H9 (cell line): ENCODE measurements at regions not wholly inside any gene's neighbourhood (a gene's known extent, or its start where the extent isn't known, plus 50 kb on each side); places are given as distances from the start of the nearest gene placed in this dataset.

Source experiments
- DNase-seq: peaks from one replicate; pipeline ENCODE4 v3.0.0-alpha.2; 2017
- H2AFZ ChIP-seq: one replicate; pipeline ENCODE4 v1.6.1; 2013; ENCODE audit warnings: mild to moderate bottlenecking, low read length, control low read depth, moderate library complexity
- H2AK5ac ChIP-seq: 2 replicates; pipeline ENCODE4 v1.6.1; 2013; ENCODE audit warnings: low read length, control low read depth, mixed read lengths; ENCODE audit not compliant: insufficient read length
- H2BK120ac ChIP-seq: one replicate; pipeline ENCODE4 v1.6.1; 2013; ENCODE audit warnings: low read depth, mild to moderate bottlenecking, low read length, control low read depth, inconsistent platforms; ENCODE audit not compliant: poor library complexity, severe bottlenecking
- H2BK12ac ChIP-seq: 2 replicates; pipeline ENCODE4 v1.6.1; 2013; ENCODE audit warnings: low read length, control low read depth, mixed read lengths, low read depth; ENCODE audit not compliant: insufficient read length
- H2BK15ac ChIP-seq: 2 replicates; pipeline ENCODE4 v1.6.1; 2013; ENCODE audit warnings: low read depth, low read length, control low read depth
- H2BK20ac ChIP-seq: one replicate; pipeline ENCODE4 v1.6.1; 2013; ENCODE audit warnings: low read depth, mild to moderate bottlenecking, low read length, control low read depth, inconsistent platforms; ENCODE audit not compliant: poor library complexity, severe bottlenecking
- H2BK5ac ChIP-seq: 2 replicates; pipeline ENCODE4 v1.6.1; 2013; ENCODE audit warnings: low read length, control low read depth, mixed read lengths; ENCODE audit not compliant: insufficient read length
- H3K14ac ChIP-seq: 2 replicates; pipeline ENCODE4 v1.6.1; 2013; ENCODE audit warnings: low read length, control low read depth; ENCODE audit not compliant: insufficient read depth
- H3K18ac ChIP-seq: 2 replicates; pipeline ENCODE4 v1.6.1; 2013; ENCODE audit warnings: low read depth, mild to moderate bottlenecking, mixed read lengths, low read length, control low read depth; ENCODE audit not compliant: insufficient read length
- H3K23ac ChIP-seq: 2 replicates; pipeline ENCODE4 v1.6.1; 2013; ENCODE audit warnings: low read length, control low read depth, mixed read lengths, low read depth; ENCODE audit not compliant: insufficient read length
- H3K23me2 ChIP-seq: 2 replicates; pipeline ENCODE4 v1.6.1; 2013; ENCODE audit warnings: low read depth, mild to moderate bottlenecking, mixed read lengths, low read length, control low read depth; ENCODE audit not compliant: insufficient read length, poor library complexity, severe bottlenecking
- H3K27ac ChIP-seq: 2 replicates; pipeline ENCODE4 v1.5.1; 2013; ENCODE audit warnings: low read length, control low read depth, mixed read lengths, low read depth; ENCODE audit not compliant: insufficient read length
- H3K27me3 ChIP-seq: 2 replicates; pipeline ENCODE4 v1.6.1; 2013; ENCODE audit warnings: low read length, control low read depth, inconsistent platforms; ENCODE audit not compliant: insufficient read depth
- H3K4ac ChIP-seq: 2 replicates; pipeline ENCODE4 v1.6.1; 2013; ENCODE audit warnings: low read depth, mild to moderate bottlenecking, control low read depth, inconsistent platforms, low read length, moderate library complexity
- H3K4me1 ChIP-seq: 2 replicates; pipeline ENCODE4 v1.6.1; 2013; ENCODE audit warnings: low read length, control low read depth, inconsistent platforms; ENCODE audit not compliant: insufficient read depth
- H3K4me2 ChIP-seq: 2 replicates; pipeline ENCODE4 v1.6.1; 2013; ENCODE audit warnings: low read length, control low read depth, mixed read lengths; ENCODE audit not compliant: insufficient read length, insufficient read depth
- H3K56ac ChIP-seq: 2 replicates; pipeline ENCODE4 v1.6.1; 2013; ENCODE audit warnings: low read depth, mild to moderate bottlenecking, mixed read lengths, low read length, control low read depth; ENCODE audit not compliant: insufficient read length
- H3K79me1 ChIP-seq: 2 replicates; pipeline ENCODE4 v1.6.1; 2013; ENCODE audit warnings: low read depth, mild to moderate bottlenecking, moderate library complexity, low read length, control low read depth, inconsistent platforms; ENCODE audit not compliant: insufficient read depth, poor library complexity, severe bottlenecking
- H3K79me2 ChIP-seq: 2 replicates; pipeline ENCODE4 v1.6.1; 2013; ENCODE audit warnings: low read length, control low read depth, inconsistent platforms; ENCODE audit not compliant: insufficient read depth
- H3K9ac ChIP-seq: 2 replicates; pipeline ENCODE4 v1.6.1; 2013; ENCODE audit warnings: low read length, control low read depth, mixed read lengths; ENCODE audit not compliant: insufficient read length; ENCODE audit errors: extremely low read depth
- H3K9me3 ChIP-seq: one replicate; pipeline ENCODE4 v1.6.1; 2013; ENCODE audit warnings: low read depth, low read length, inconsistent platforms; ENCODE audit not compliant: control insufficient read depth
- H3T11ph ChIP-seq: one replicate; pipeline ENCODE4 v1.6.1; 2013; ENCODE audit warnings: mild to moderate bottlenecking, low read length, control low read depth, inconsistent platforms
- H4K20me1 ChIP-seq: one replicate; pipeline ENCODE4 v1.6.1; 2013; ENCODE audit not compliant: control insufficient read depth, insufficient read length, insufficient read depth
- H4K5ac ChIP-seq: 2 replicates; pipeline ENCODE4 v1.6.1; 2013; ENCODE audit warnings: low read depth, mild to moderate bottlenecking, mixed read lengths, low read length, control low read depth; ENCODE audit not compliant: insufficient read length
- H4K8ac ChIP-seq: replicated peaks from 2 replicates; pipeline ENCODE4 v1.6.1; 2013; ENCODE audit warnings: low read length, control low read depth, mixed read lengths, low read depth; ENCODE audit not compliant: insufficient read length
- H4K91ac ChIP-seq: 2 replicates; pipeline ENCODE4 v1.6.1; 2013; ENCODE audit warnings: low read depth, mild to moderate bottlenecking, moderate library complexity, mixed read lengths, low read length, control low read depth; ENCODE audit not compliant: insufficient read length
- H3K27ac Mint-ChIP-seq, 3 experiments: 2 replicates in 2 of 3; 3 replicates in 1 of 3; pipeline ENCODE4 v1.8.0; 2020 to 2021; ENCODE audit warnings: mixed read lengths in 3 of 3, mild to moderate bottlenecking in 1 of 3, moderate library complexity in 1 of 3
- H3K27me3 Mint-ChIP-seq: 2 replicates; pipeline ENCODE4 v1.8.0; 2021; ENCODE audit warnings: low read depth, mild to moderate bottlenecking, moderate library complexity, mixed read lengths
- H3K36me3 Mint-ChIP-seq, 3 experiments: 2 replicates in 2 of 3; 3 replicates in 1 of 3; pipeline ENCODE4 v1.8.0; 2020 to 2021; ENCODE audit warnings: low read depth in 3 of 3, mixed read lengths in 3 of 3; ENCODE audit not compliant: insufficient read depth in 1 of 3
- H3K4me1 Mint-ChIP-seq, 2 experiments: 2 replicates each; pipeline ENCODE4 v1.8.0; 2020; ENCODE audit warnings: mixed read lengths in 2 of 2
- H3K4me3 Mint-ChIP-seq, 2 experiments: 2 replicates in 1 of 2; 3 replicates in 1 of 2; pipeline ENCODE4 v1.8.0; 2020 to 2021; ENCODE audit warnings: mild to moderate bottlenecking in 2 of 2, mixed read lengths in 2 of 2, moderate library complexity in 1 of 2
- H3K9me3 Mint-ChIP-seq, 2 experiments: 2 replicates in 1 of 2; 3 replicates in 1 of 2; pipeline ENCODE4 v1.8.0; 2020; ENCODE audit warnings: mild to moderate bottlenecking in 2 of 2, mixed read lengths in 2 of 2, moderate library complexity in 1 of 2
- CTCF ChIP-seq: fragments of 200-600 bp; sonication (generic); conservative IDR thresholded peaks from 3 replicates; pipeline ENCODE4 v1.8.0; 2021; ENCODE audit warnings: antibody characterized with exemption, mild to moderate bottlenecking
- WGBS: extraction: QIAGEN DNeasy Blood & Tissue Kit; methylation state at CpG from one replicate; pipeline ENCODE4 v1.1.7; 2013; ENCODE audit warnings: missing lambda C conversion rate, low lambda C conversion rate, mixed read lengths; ENCODE audit not compliant: insufficient read length; ENCODE audit errors: extremely low coverage; 5-methylcytosine and 5-hydroxymethylcytosine counted together

DNA sequence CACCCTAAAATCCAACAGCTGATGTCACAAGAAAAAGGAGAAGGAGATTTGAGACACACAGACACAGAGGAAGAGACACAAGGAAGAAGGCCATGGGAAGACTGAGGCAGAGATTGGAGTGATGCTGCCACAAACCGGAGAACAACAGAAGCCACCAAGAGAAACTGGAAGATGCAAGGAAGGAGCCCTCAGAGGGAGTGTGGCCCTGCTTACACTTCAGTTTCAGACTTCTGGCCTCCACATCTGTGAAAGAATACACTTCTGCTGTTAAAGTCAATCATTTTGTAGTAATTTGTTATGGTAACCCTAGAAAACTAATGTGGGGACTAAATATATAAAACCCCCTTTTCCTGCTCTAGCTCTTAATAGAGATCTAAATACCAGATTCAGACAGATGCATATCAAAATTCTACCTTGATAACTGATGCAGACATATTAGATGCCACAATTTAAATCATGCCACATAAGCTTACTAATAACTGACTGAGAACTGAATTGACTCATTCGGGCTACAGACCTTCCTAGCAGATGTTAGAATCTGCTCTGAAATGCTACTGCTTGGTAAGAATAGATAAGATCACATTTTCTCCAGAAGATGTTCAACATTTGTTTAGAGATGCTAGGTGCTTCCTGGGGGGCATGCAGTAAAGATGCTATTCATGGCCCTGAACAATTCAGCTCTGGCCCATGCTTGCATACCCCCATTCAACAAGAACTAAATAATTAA is 113.1 kb upstream of the CCND2 start:
- Histone ChIP-seq H3K4me1 (peaks cover 13% of the 10 kb centered on the region; the same call in 1 of the 2 replicates), H3K27me3 (no peaks in the 10 kb centered on the region; the same call in 1 of the 2 replicates), H2BK15ac (no peak overlapping the region), H2BK120ac (no peak overlapping the region), H3K14ac (no peak overlapping the region), H3K27ac (no peak overlapping the region), H2BK5ac (no peak overlapping the region), H4K20me1 (no peaks in the 10 kb centered on the region), H2BK20ac (no peak overlapping the region), H3K18ac (no peak overlapping the region), H3K4me2 (no peak overlapping the region), H2AK5ac (no peak overlapping the region), H3K79me2 (no peaks in the 10 kb centered on the region), H3K9me3 (no peaks in the 10 kb centered on the region), H3K23me2 (peaks cover 7% of the 10 kb centered on the region), H4K5ac (no peak overlapping the region), H3K23ac (no peak overlapping the region), H3T11ph (no peak overlapping the region), H3K4ac (no peak overlapping the region), H2AFZ (no peak overlapping the region), H4K91ac (no peak overlapping the region), H3K79me1 (no peaks in the 10 kb centered on the region), H3K9ac (no peak overlapping the region), H3K56ac (no peak overlapping the region), H4K8ac (no peak overlapping the region), H2BK12ac (no peak overlapping the region)
- no peak overlapping the region for H3K4me3 Mint-ChIP-seq
- H3K27me3 Mint-ChIP-seq, result peaks cover 9% of the 10 kb centered on the region
- peaks cover 24 to 31% of the 10 kb centered on the region in 2 experiments for H3K4me1 Mint-ChIP-seq
- DNase-seq, result no peak
- no CpG with 5 or more reads among the region's 2 CpGs for WGBS
- no peak overlapping the region for H3K27ac Mint-ChIP-seq
- no peak for TF ChIP-seq CTCF
- peaks cover 0 to 8% (median 1%) of the 10 kb centered on the region in 3 experiments; a peak in 4 of 7 replicates for H3K36me3 Mint-ChIP-seq
- peaks cover 7 to 11% of the 10 kb centered on the region in 2 experiments for H3K9me3 Mint-ChIP-seq
